H1 (cell line): ENCODE measurements at regions not wholly inside any gene's neighbourhood (a gene's known extent, or its start where the extent isn't known, plus 50 kb on each side); places are given as distances from the start of the nearest gene placed in this dataset.

Experiments used
- CTCF ChIA-PET: fragments of 300-600 bp; sonication (Branson Sonifier 250); formaldehyde crosslinking; loops from one replicate; lab custom pipeline; 2021; ENCODE audit not compliant: partially characterized antibody; lab: Charles Lee
- POLR2A ChIA-PET: fragments of 300-600 bp; sonication (Branson Sonifier 250); formaldehyde crosslinking; loops from one replicate; lab custom pipeline; 2021; ENCODE audit warnings: inconsistent platforms; ENCODE audit not compliant: partially characterized antibody; lab: Charles Lee
- DNase-seq, 2 experiments: peaks; one replicate each; pipeline versions ENCODE4 v3.0.0 to v3.0.0-alpha.2; 2010 to 2022; ENCODE audit warnings: low spot score in 2 of 2, low read depth in 1 of 2, mixed read lengths in 1 of 2
- FAIRE-seq: peaks from 2 replicates; lab custom pipeline; 2011; peaks lifted over from hg19 to GRCh38; lab: Jason Lieb, UNC
- H2AFZ ChIP-seq: 2 replicates; pipeline ENCODE4 v1.8.1; 2012; ENCODE audit warnings: low read length, inconsistent platforms
- H2AK5ac ChIP-seq: 2 replicates; pipeline ENCODE4 v1.6.1; 2013; ENCODE audit warnings: low read depth, low read length
- H2BK120ac ChIP-seq: replicated peaks from 2 replicates; pipeline ENCODE3; 2013; ENCODE audit warnings: low read depth, low read length, inconsistent platforms
- H2BK12ac ChIP-seq: 2 replicates; pipeline ENCODE4 v1.6.1; 2013; ENCODE audit warnings: low read depth, low read length
- H2BK15ac ChIP-seq: 2 replicates; pipeline ENCODE4 v1.6.1; 2013; ENCODE audit warnings: low read length
- H2BK20ac ChIP-seq: 2 replicates; pipeline ENCODE4 v1.6.1; 2013; ENCODE audit warnings: low read length
- H2BK5ac ChIP-seq: 2 replicates; pipeline ENCODE4 v1.6.1; 2013; ENCODE audit warnings: low read depth, low read length
- H3K14ac ChIP-seq: 2 replicates; pipeline ENCODE4 v1.6.1; 2013; ENCODE audit warnings: inconsistent platforms; ENCODE audit not compliant: insufficient read length
- H3K18ac ChIP-seq: 2 replicates; pipeline ENCODE4 v1.6.1; 2013; ENCODE audit warnings: low read length; ENCODE audit errors: extremely low read depth
- H3K23ac ChIP-seq: 2 replicates; pipeline ENCODE4 v1.6.1; 2013; ENCODE audit warnings: inconsistent platforms; ENCODE audit not compliant: insufficient read length
- H3K23me2 ChIP-seq: 2 replicates; pipeline ENCODE4 v1.6.1; 2013; ENCODE audit warnings: low read depth, low read length
- H3K27ac ChIP-seq: 2 replicates; pipeline ENCODE4 v1.6.1; 2011; ENCODE audit warnings: low read depth, low read length, inconsistent platforms
- H3K27me3 ChIP-seq, 4 experiments: replicated peaks in 1 of 4; 1 replicate in 1 of 4; 2 replicates in 3 of 4; pipeline versions ENCODE4 v1.6.1 to v1.8.1; 2011 to 2013; ENCODE audit warnings: low read length in 3 of 4, mild to moderate bottlenecking in 3 of 4, inconsistent platforms in 2 of 4, mixed read lengths in 2 of 4, moderate library complexity in 1 of 4; ENCODE audit not compliant: control insufficient read depth in 3 of 4, insufficient read depth in 3 of 4; ENCODE audit errors: extremely low read depth in 1 of 4
- H3K36me3 ChIP-seq, 4 experiments: 2 replicates each; pipeline versions ENCODE4 v1.6.1 to v1.8.1; 2011 to 2013; ENCODE audit warnings: mild to moderate bottlenecking in 4 of 4, low read length in 3 of 4, moderate library complexity in 2 of 4, control low read depth in 1 of 4, inconsistent platforms in 1 of 4; ENCODE audit not compliant: insufficient read depth in 4 of 4, control insufficient read depth in 2 of 4
- H3K4ac ChIP-seq: replicated peaks from 2 replicates; pipeline ENCODE3; 2013; ENCODE audit warnings: low read length, low read depth, mixed read lengths, inconsistent platforms; ENCODE audit not compliant: insufficient read length
- H3K4me1 ChIP-seq, 4 experiments: replicated peaks in 1 of 4; 1 replicate in 1 of 4; 2 replicates in 3 of 4; pipeline versions ENCODE4 v1.6.1 to v1.8.1; 2011 to 2013; ENCODE audit warnings: low read length in 3 of 4, inconsistent platforms in 2 of 4, mixed read lengths in 1 of 4; ENCODE audit not compliant: insufficient read depth in 4 of 4, control insufficient read depth in 3 of 4
- H3K4me2 ChIP-seq, 2 experiments: 2 replicates each; pipeline versions ENCODE4 v1.6.1 to v1.8.1; 2011 to 2013; ENCODE audit warnings: low read depth in 2 of 2, low read length in 2 of 2, control low read depth in 1 of 2, inconsistent platforms in 1 of 2, mild to moderate bottlenecking in 1 of 2; ENCODE audit not compliant: insufficient read depth in 1 of 2
- H3K4me3 ChIP-seq, 4 experiments: fragments of 200-600, 300-600 bp in 1 of 4; sonication (generic), shearing (Covaris generic), sonication (Bioruptor Twin) in 1 of 4; 2 replicates each; pipeline versions ENCODE4 v1.5.1 to v1.8.1; 2011 to 2016; ENCODE audit warnings: low read length in 4 of 4, low read depth in 3 of 4, control low read depth in 2 of 4, inconsistent platforms in 2 of 4, mild to moderate bottlenecking in 2 of 4, mixed read lengths in 1 of 4, moderate library complexity in 1 of 4; ENCODE audit not compliant: insufficient read depth in 2 of 4; ENCODE audit errors: extremely low read depth in 1 of 4
- H3K56ac ChIP-seq: replicated peaks from 2 replicates; pipeline ENCODE3; 2013; ENCODE audit warnings: low read depth, mild to moderate bottlenecking, mixed read lengths, low read length, inconsistent platforms; ENCODE audit not compliant: insufficient read length
- H3K79me1 ChIP-seq: 2 replicates; pipeline ENCODE4 v1.6.1; 2013; ENCODE audit warnings: low read depth, low read length, control low read depth
- H3K79me2 ChIP-seq, 2 experiments: 2 replicates each; pipeline versions ENCODE4 v1.6.1 to v1.8.1; 2012 to 2013; ENCODE audit warnings: low read length in 2 of 2, mild to moderate bottlenecking in 2 of 2, inconsistent platforms in 1 of 2; ENCODE audit not compliant: insufficient read depth in 2 of 2, control insufficient read depth in 1 of 2
- H3K9ac ChIP-seq, 4 experiments: replicated peaks in 1 of 4; 1 replicate in 1 of 4; 2 replicates in 3 of 4; pipeline versions ENCODE4 v1.6.1 to v1.8.1; 2011 to 2013; ENCODE audit warnings: low read depth in 3 of 4, low read length in 3 of 4, control low read depth in 2 of 4, mild to moderate bottlenecking in 2 of 4, moderate library complexity in 2 of 4, inconsistent platforms in 1 of 4; ENCODE audit errors: extremely low read depth in 1 of 4
- H3K9me3 ChIP-seq, 2 experiments: 2 replicates each; pipeline versions ENCODE4 v1.6.1 to v1.8.1; 2012 to 2013; ENCODE audit warnings: mild to moderate bottlenecking in 2 of 2, moderate library complexity in 2 of 2, control low read depth in 1 of 2, inconsistent platforms in 1 of 2, low read depth in 1 of 2, low read length in 1 of 2, mixed read lengths in 1 of 2; ENCODE audit not compliant: insufficient read depth in 2 of 2
- H4K20me1 ChIP-seq, 2 experiments: replicated peaks in 1 of 2; 2 replicates each; pipeline versions ENCODE3 to v1.8.1; 2011 to 2013; ENCODE audit warnings: inconsistent platforms in 2 of 2, low read length in 2 of 2, mild to moderate bottlenecking in 1 of 2; ENCODE audit not compliant: insufficient read depth in 2 of 2, control insufficient read depth in 1 of 2
- H4K5ac ChIP-seq: 2 replicates; pipeline ENCODE4 v1.6.1; 2013; ENCODE audit warnings: low read length, low read depth, mixed read lengths, inconsistent platforms; ENCODE audit not compliant: insufficient read length
- H4K8ac ChIP-seq: 2 replicates; pipeline ENCODE4 v1.8.0; 2013; ENCODE audit warnings: mild to moderate bottlenecking, moderate library complexity, low read length, inconsistent platforms; ENCODE audit not compliant: insufficient read depth; ENCODE audit errors: extremely low read depth
- H4K91ac ChIP-seq: replicated peaks from 2 replicates; pipeline ENCODE3; 2013; ENCODE audit warnings: low read length, mixed read lengths, inconsistent platforms; ENCODE audit not compliant: insufficient read length
- FOSL1 ChIP-seq: IDR thresholded peaks from 2 replicates; pipeline ENCODE4 v1.6.1; 2011; ENCODE audit warnings: mild to moderate bottlenecking, low read depth, low read length, moderate library complexity; ENCODE audit not compliant: insufficient read depth
- KDM1A ChIP-seq: fragments of 200-600, 300-600 bp; sonication (generic); IDR thresholded peaks from 2 replicates; pipeline ENCODE4 v1.7.1; 2016; ENCODE audit warnings: mild to moderate bottlenecking, low read length, borderline replicate concordance
- KDM4A ChIP-seq: IDR thresholded peaks from one replicate; pipeline ENCODE4 v1.7.1; 2012; ENCODE audit warnings: low read depth, mild to moderate bottlenecking, moderate library complexity, low read length, inconsistent platforms; ENCODE audit not compliant: severe bottlenecking
- MAX ChIP-seq: IDR thresholded peaks from 2 replicates; pipeline ENCODE4 v1.6.1; 2012; ENCODE audit warnings: inconsistent platforms
- NANOG ChIP-seq: IDR thresholded peaks from 2 replicates; pipeline ENCODE4 v1.6.1; 2011; ENCODE audit warnings: low read length, low read depth, mild to moderate bottlenecking, inconsistent platforms; ENCODE audit not compliant: insufficient read depth, poor library complexity, severe bottlenecking
- PHF8 ChIP-seq: fragments of 200-600 bp; sonication (generic); conservative IDR thresholded peaks from 2 replicates; pipeline ENCODE4 v1.7.1; 2012; ENCODE audit warnings: low read depth, mild to moderate bottlenecking, inconsistent platforms, low read length, moderate library complexity
- RBBP5 ChIP-seq: IDR thresholded peaks from 2 replicates; pipeline ENCODE4 v1.7.1; 2012; ENCODE audit warnings: low read depth, mild to moderate bottlenecking, inconsistent platforms, low read length, moderate library complexity, borderline replicate concordance
- RXRA ChIP-seq: IDR thresholded peaks from 2 replicates; pipeline ENCODE4 v1.6.1; 2011; ENCODE audit warnings: low read depth, mild to moderate bottlenecking, low read length, moderate library complexity; ENCODE audit not compliant: insufficient read depth
- SIX5 ChIP-seq: IDR thresholded peaks from 2 replicates; pipeline ENCODE4 v1.6.1; 2011; ENCODE audit warnings: mild to moderate bottlenecking, low read depth, low read length
- SP2 ChIP-seq: IDR thresholded peaks from 2 replicates; pipeline ENCODE4 v1.6.1; 2012; ENCODE audit warnings: mild to moderate bottlenecking, low read length, inconsistent platforms
- TAF7 ChIP-seq: optimal IDR thresholded peaks from 2 replicates; pipeline ENCODE3; 2011; ENCODE audit warnings: low read depth, mild to moderate bottlenecking, inconsistent platforms, low read length, moderate library complexity, borderline replicate concordance
- TEAD4 ChIP-seq: IDR thresholded peaks from 2 replicates; pipeline ENCODE4 v1.6.1; 2012; ENCODE audit warnings: low read depth, low read length, inconsistent platforms, mixed read lengths
- USF2 ChIP-seq: IDR thresholded peaks from 2 replicates; pipeline ENCODE4 v1.6.1; 2011; ENCODE audit warnings: low read length, improper control_type of control experiment
- WGBS, 2 experiments: shearing (Covaris generic) in 1 of 2; methylation state at CpG; one replicate each; pipeline versions ENCODE4 v1.1.6 to v1.1.7; 2013 to 2015; ENCODE audit warnings: low lambda C conversion rate in 2 of 2, mixed read lengths in 2 of 2, inconsistent platforms in 1 of 2, low coverage in 1 of 2, missing lambda C conversion rate in 1 of 2; ENCODE audit not compliant: insufficient replicate concordance in 2 of 2, insufficient coverage in 1 of 2, insufficient read length in 1 of 2; ENCODE audit errors: extremely low coverage in 1 of 2, missing lambda C conversion rate in 1 of 2; 5-methylcytosine and 5-hydroxymethylcytosine counted together

GRCh38 chr2:16972276-16972675 lies 306.6 kb upstream of the CYRIA start:
- WGBS, 2 experiments: 91% methylated on average over 1 of the region's 1 CpG; no CpG with 5 or more reads in 1 of the 2 experiments
- no peaks in the 10 kb centered on the region for H3K79me2 ChIP-seq
- H3K9me3 ChIP-seq: no peaks in the 10 kb centered on the region
- H2BK12ac ChIP-seq: no peak overlapping the region
- no peak overlapping the region for H3K4ac ChIP-seq
- H3K23me2 ChIP-seq: no peaks in the 10 kb centered on the region
- no peak overlapping the region for H4K5ac ChIP-seq
- no peak overlapping the region for H4K8ac ChIP-seq
- no peak overlapping the region for H2AFZ ChIP-seq
- H2AK5ac ChIP-seq: no peak overlapping the region
- H3K56ac ChIP-seq: no peak overlapping the region
- H4K91ac ChIP-seq: no peak overlapping the region
- POLR2A ChIA-PET: no interaction called here
- FAIRE-seq (no peak), DNase-seq (no peak)
- no peak overlapping the region for H2BK20ac ChIP-seq
- no peak overlapping the region for H2BK120ac ChIP-seq
- no peaks in the 10 kb centered on the region for H4K20me1 ChIP-seq
- no peaks in the 10 kb centered on the region for H3K4me1 ChIP-seq
- H3K79me1 ChIP-seq: no peaks in the 10 kb centered on the region
- no peak overlapping the region for H3K27ac ChIP-seq
- no peak overlapping the region for H3K4me2 ChIP-seq
- no peak overlapping the region for H2BK15ac ChIP-seq
- H3K36me3 ChIP-seq: no peaks in the 10 kb centered on the region
- no peak overlapping the region for H3K4me3 ChIP-seq
- H3K14ac ChIP-seq: no peak overlapping the region
- H2BK5ac ChIP-seq: no peak overlapping the region
- H3K27me3 ChIP-seq: no peaks in the 10 kb centered on the region
- no peak overlapping the region for H3K23ac ChIP-seq
- CTCF ChIA-PET: no interaction called here
- no peak overlapping the region for H3K18ac ChIP-seq
- H3K9ac ChIP-seq: no peak overlapping the region
- TF ChIP-seq RXRA (no peak), FOSL1 (no peak), PHF8 (no peak), MAX (no peak), TAF7 (no peak), RBBP5 (no peak), KDM1A (no peak), NANOG (no peak), TEAD4 (no peak), SIX5 (no peak), KDM4A (no peak), SP2 (no peak), USF2 (no peak)
